Kidney tubule cell (primary cell): ENCODE measurements at regions not wholly inside any gene's neighbourhood (a gene's known extent, or its start where the extent isn't known, plus 50 kb on each side); places are given as distances from the start of the nearest gene placed in this dataset.
"Not testable (repeated sequence)": the region's sequence is repeated elsewhere in the genome, so short reads cannot be mapped to it uniquely, and the experiment has no call there.

ENCODE experiments used
- DNase-seq: peaks from one replicate; pipeline ENCODE4 v3.0.0-alpha.2; 2018; ENCODE audit warnings: low spot score

- peak; percentile 4 for DNase-seq
Observed at GRCh38 chrX:106220177-106220576, 52.1 kb downstream of the PWWP3B start.

GRCh38 chrX:106243376-106243775 lies 75.3 kb downstream of the PWWP3B start:
- peak; percentile 72 for DNase-seq

- peak; percentile 73 for DNase-seq
Observed at GRCh38 chrX:106246511-106246910, 78.4 kb downstream of the PWWP3B start.

GRCh38 chrX:106247162-106247561 lies 79.1 kb downstream of the PWWP3B start:
- peak; percentile 80 for DNase-seq

GRCh38 chrX:106249706-106250379 lies 81.7 kb downstream of the PWWP3B start:
- DNase-seq = peak; percentile 1

GRCh38 chrX:106263817-106264216 lies 95.7 kb downstream of the PWWP3B start:
- DNase-seq = peak; percentile 49

GRCh38 chrX:106273947-106274587 lies 106.0 kb downstream of the PWWP3B start:
- not testable (repeated sequence) for DNase-seq

GRCh38 chrX:106275172-106275571 lies 107.1 kb downstream of the PWWP3B start:
- DNase-seq = not testable (repeated sequence)

GRCh38 chrX:106278951-106279350 lies 110.8 kb downstream of the PWWP3B start:
- DNase-seq = peak; percentile 14

- no peak for DNase-seq
Observed at GRCh38 chrX:106281383-106281782, 113.3 kb downstream of the PWWP3B start.

GRCh38 chrX:106283841-106284240 lies 115.7 kb downstream of the PWWP3B start:
- no peak for DNase-seq

- no peak for DNase-seq
Observed at GRCh38 chrX:106284431-106285025, 116.4 kb downstream of the PWWP3B start.

GRCh38 chrX:106286053-106286650 lies 118.0 kb downstream of the PWWP3B start:
- peak; percentile 66 for DNase-seq

- DNase-seq = not testable (repeated sequence)
Observed at GRCh38 chrX:106290778-106291177, 122.7 kb downstream of the PWWP3B start.

- not testable (repeated sequence) for DNase-seq
Observed at GRCh38 chrX:106291779-106292390, 123.8 kb downstream of the PWWP3B start.

GRCh38 chrX:106300239-106300638 lies 132.1 kb downstream of the PWWP3B start:
- DNase-seq = peak; percentile 92

GRCh38 chrX:106300656-106301055 lies 132.6 kb downstream of the PWWP3B start:
- no peak for DNase-seq

GRCh38 chrX:106302304-106302703 lies 134.2 kb downstream of the PWWP3B start:
- DNase-seq = peak; percentile 89

GRCh38 chrX:106306391-106306947 lies 138.4 kb downstream of the PWWP3B start:
- no peak for DNase-seq

GRCh38 chrX:106323357-106323756 lies 155.3 kb downstream of the PWWP3B start:
- DNase-seq = no peak

GRCh38 chrX:106331606-106332005 lies 163.5 kb downstream of the PWWP3B start:
- DNase-seq = no peak

- no peak for DNase-seq
Observed at GRCh38 chrX:106341823-106342222, 173.7 kb downstream of the PWWP3B start.
